ENCODE measurements at regions not wholly inside any gene's neighbourhood (a gene's known extent, or its start where the extent isn't known, plus 50 kb on each side); places are given as distances from the start of the nearest gene placed in this dataset.

DNA sequence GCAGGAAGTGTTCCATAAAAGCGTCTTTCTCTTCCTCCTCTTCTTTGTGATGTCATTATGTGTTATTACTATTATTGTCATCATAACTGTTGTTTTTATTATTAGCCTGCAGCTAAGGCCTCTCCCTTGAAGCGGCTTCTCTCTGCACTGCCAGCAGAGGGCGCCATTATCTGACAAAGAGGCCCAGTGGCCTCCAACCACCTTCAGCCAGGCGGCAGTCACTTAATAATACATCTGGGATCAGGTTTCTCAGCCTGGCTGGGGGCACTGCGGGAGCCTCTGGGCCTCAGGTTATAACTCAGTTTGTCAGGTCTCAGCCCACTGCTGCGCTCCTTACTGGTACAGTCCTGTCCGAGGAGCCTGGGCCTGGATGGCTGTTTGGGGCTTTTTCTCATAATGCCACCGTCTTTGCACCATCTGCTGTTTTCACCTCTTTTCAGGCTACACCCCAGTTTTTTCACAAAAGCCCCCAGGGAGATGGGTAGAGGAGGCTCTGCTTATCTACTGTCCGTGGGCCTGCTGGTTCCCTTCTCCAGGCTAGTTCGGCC is 281.9 kb downstream of the NSG2 start:
- no peaks in the 10 kb centered on the region for H3K9me3 ChIP-seq (ENCODE audit: insufficient read depth in 2 of 2, low read depth in 1 of 2, low read length in 1 of 2)
- H3K36me3 ChIP-seq (ENCODE audit: control insufficient read depth in 2 of 4, insufficient read depth in 4 of 4, low read length in 3 of 4) = no peaks in the 10 kb centered on the region
- H2BK5ac ChIP-seq (ENCODE audit: low read depth, low read length) = peak overlapping the region; percentile 99; the same call in 1 of the 2 replicates
- H3K14ac ChIP-seq (ENCODE audit: insufficient read length) = no peak overlapping the region
- 0 out of 2 replicates have a peak overlapping the region, but pooled peaks have one; percentile 61 for H2BK15ac ChIP-seq (ENCODE audit: low read length)
- H3K4me3 ChIP-seq (ENCODE audit: extremely low read depth in 1 of 4, insufficient read depth in 2 of 4, low read depth in 3 of 4, low read length in 4 of 4) = no peak overlapping the region
- TF ChIP-seq, protein P1, sequence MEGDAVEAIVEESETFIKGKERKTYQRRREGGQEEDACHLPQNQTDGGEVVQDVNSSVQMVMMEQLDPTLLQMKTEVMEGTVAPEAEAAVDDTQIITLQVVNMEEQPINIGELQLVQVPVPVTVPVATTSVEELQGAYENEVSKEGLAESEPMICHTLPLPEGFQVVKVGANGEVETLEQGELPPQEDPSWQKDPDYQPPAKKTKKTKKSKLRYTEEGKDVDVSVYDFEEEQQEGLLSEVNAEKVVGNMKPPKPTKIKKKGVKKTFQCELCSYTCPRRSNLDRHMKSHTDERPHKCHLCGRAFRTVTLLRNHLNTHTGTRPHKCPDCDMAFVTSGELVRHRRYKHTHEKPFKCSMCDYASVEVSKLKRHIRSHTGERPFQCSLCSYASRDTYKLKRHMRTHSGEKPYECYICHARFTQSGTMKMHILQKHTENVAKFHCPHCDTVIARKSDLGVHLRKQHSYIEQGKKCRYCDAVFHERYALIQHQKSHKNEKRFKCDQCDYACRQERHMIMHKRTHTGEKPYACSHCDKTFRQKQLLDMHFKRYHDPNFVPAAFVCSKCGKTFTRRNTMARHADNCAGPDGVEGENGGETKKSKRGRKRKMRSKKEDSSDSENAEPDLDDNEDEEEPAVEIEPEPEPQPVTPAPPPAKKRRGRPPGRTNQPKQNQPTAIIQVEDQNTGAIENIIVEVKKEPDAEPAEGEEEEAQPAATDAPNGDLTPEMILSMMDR (IDR thresholded peaks at IDR 0.05; ENCODE audit: control extremely low read depth in 1 of 3, insufficient read depth in 1 of 3, low read depth in 1 of 3, low read length in 3 of 3) = peak; percentile 77 to 97 (median 89)
- TF ChIP-seq SRF (IDR thresholded peaks at IDR 0.05; ENCODE audit: low read depth, low read length) (no peak), POLR2A (IDR thresholded peaks at IDR 0.05; ENCODE audit: control extremely low read depth in 1 of 2, low read depth in 2 of 2, low read length in 2 of 2) (no peak), CTBP2 (IDR thresholded peaks at IDR 0.05; ENCODE audit: borderline replicate concordance, insufficient read depth, insufficient read length, low read length) (no peak), RAD21 (IDR thresholded peaks at IDR 0.05 in 1 of 2, conservative IDR thresholded peaks at IDR 0.05 in 1 of 2; ENCODE audit: low read depth in 2 of 2, low read length in 2 of 2) (peak; percentile 82 to 93), YY1 (IDR thresholded peaks at IDR 0.05; ENCODE audit: low read depth, low read length) (peak; percentile 64; the same call in 1 of the 2 replicates), JUN (IDR thresholded peaks at IDR 0.05; ENCODE audit: low read depth, low read length) (no peak), NANOG (IDR thresholded peaks at IDR 0.05; ENCODE audit: insufficient read depth, low read depth, low read length, poor library complexity, severe bottlenecking) (peak; percentile 34), BACH1 (IDR thresholded peaks at IDR 0.05; ENCODE audit: low read length) (no peak)
- no peak overlapping the region for H3K4ac ChIP-seq (replicated peaks; ENCODE audit: insufficient read length, low read depth, low read length)
- no peaks in the 10 kb centered on the region for H4K20me1 ChIP-seq (replicated peaks in 1 of 2; ENCODE audit: control insufficient read depth in 1 of 2, insufficient read depth in 2 of 2, low read length in 2 of 2)
- no peak overlapping the region for H3K56ac ChIP-seq (replicated peaks; ENCODE audit: insufficient read length, low read depth, low read length)
- CTCF ChIA-PET (ENCODE audit: partially characterized antibody) = interaction anchor here (0.6 to 4.2 kb wide), 26 partner anchors 8 to 860 kb away, joined by 3 to 16 read pairs (median 4); no protein-coding TSS in a partner anchor
- H3K79me1 ChIP-seq (ENCODE audit: low read depth, low read length) = no peaks in the 10 kb centered on the region
- H2AFZ ChIP-seq (ENCODE audit: low read length) = no peak overlapping the region
- peak; percentile 76 to 88 for DNase-seq (ENCODE audit: low read depth in 1 of 2, low spot score in 2 of 2)
- peak overlapping the region; percentile 92; the same call in 1 of the 2 replicates for H2BK20ac ChIP-seq (ENCODE audit: low read length)
- peak overlapping the region; percentile 48 for H4K91ac ChIP-seq (replicated peaks; ENCODE audit: insufficient read length, low read length)
- H3K9ac ChIP-seq (replicated peaks in 1 of 4; ENCODE audit: extremely low read depth in 1 of 4, low read depth in 3 of 4, low read length in 3 of 4) = no peak overlapping the region
- no peak overlapping the region for H3K23ac ChIP-seq (ENCODE audit: insufficient read length)
- H2BK120ac ChIP-seq (replicated peaks; ENCODE audit: low read depth, low read length) = no peak overlapping the region
- H4K5ac ChIP-seq (ENCODE audit: insufficient read length, low read depth, low read length) = no peak overlapping the region
- 0 out of 4 replicates have a peak overlapping the region, but pooled peaks of 1 of the 2 experiments have one; percentile 10 for H3K4me2 ChIP-seq (ENCODE audit: insufficient read depth in 1 of 2, low read depth in 2 of 2, low read length in 2 of 2)
- peak; percentile 89 for FAIRE-seq
- H2AK5ac ChIP-seq (ENCODE audit: low read depth, low read length) = peak overlapping the region; percentile 28; the same call in 1 of the 2 replicates
- peaks cover 3 to 17% (median 8%) of the 10 kb centered on the region in 4 experiments for H3K4me1 ChIP-seq (replicated peaks in 1 of 4; ENCODE audit: control insufficient read depth in 3 of 4, insufficient read depth in 4 of 4, low read length in 3 of 4)
- peaks cover 0 to 4% (median 0%) of the 10 kb centered on the region in 4 experiments; a peak in 3 of 7 replicates for H3K27me3 ChIP-seq (replicated peaks in 1 of 4; ENCODE audit: control insufficient read depth in 3 of 4, extremely low read depth in 1 of 4, insufficient read depth in 3 of 4, low read length in 3 of 4)
- no peak overlapping the region for H4K8ac ChIP-seq (ENCODE audit: extremely low read depth, insufficient read depth, low read length)
- 40% methylated on average over 9 of the region's 10 CpGs; no CpG with 5 or more reads in 1 of the 2 experiments for WGBS, 2 experiments (ENCODE audit: extremely low coverage in 1 of 2, insufficient coverage in 1 of 2, insufficient read length in 1 of 2, insufficient replicate concordance in 2 of 2, low coverage in 1 of 2, low lambda C conversion rate in 2 of 2, missing lambda C conversion rate in 1 of 2)
- H2BK12ac ChIP-seq (ENCODE audit: low read depth, low read length) = peak overlapping the region; percentile 55; the same call in 1 of the 2 replicates
- H3K18ac ChIP-seq (ENCODE audit: extremely low read depth, low read length) = peak overlapping the region; percentile 86
- POLR2A ChIA-PET (ENCODE audit: partially characterized antibody) = interaction anchor here (0.8 kb wide), 1 partner anchor 699 kb away, joined by 3 read pairs; no protein-coding TSS in a partner anchor
- no peak overlapping the region for H3K27ac ChIP-seq (ENCODE audit: low read depth, low read length)
- H3K23me2 ChIP-seq (ENCODE audit: low read depth, low read length) = no peaks in the 10 kb centered on the region
- H3K79me2 ChIP-seq (ENCODE audit: control insufficient read depth in 1 of 2, insufficient read depth in 2 of 2, low read length in 2 of 2) = no peaks in the 10 kb centered on the region
